HCT116 (cell line): ENCODE measurements at regions not wholly inside any gene's neighbourhood (a gene's known extent, or its start where the extent isn't known, plus 50 kb on each side); places are given as distances from the start of the nearest gene placed in this dataset.

ENCODE experiments used
- ATAC-seq: fragments of 200-7000 bp; cut with Tn5 transposase; 2 replicates; pipeline ENCODE4 v1.9.1; 2020; ENCODE audit warnings: mild to moderate bottlenecking, moderate library complexity
- BruUV-seq: library from RNA; stranded (reverse); fragments of 400-500 nt; replicated peaks from 2 replicates; lab custom pipeline; 2021; lab: Mats Ljungman, UMichigan
- CTCF ChIA-PET: fragments of 300-600 bp; sonication (Branson Sonifier 250); formaldehyde crosslinking; loops from one replicate; lab custom pipeline; 2021; ENCODE audit warnings: antibody characterized with exemption; lab: Charles Lee
- POLR2A ChIA-PET: fragments of 300-600, 350-600 bp; sonication (Branson Sonifier 250); formaldehyde crosslinking; loops from one replicate; lab custom pipeline; 2021; ENCODE audit warnings: antibody characterized with exemption; lab: Charles Lee
- RAD21 ChIA-PET, 2 experiments: fragments of 300-600 bp; sonication (Branson Sonifier 250); formaldehyde crosslinking; loops; one replicate each; lab custom pipeline; 2023; ENCODE audit warnings: low total read pairs in 2 of 2; ENCODE audit not compliant: uncharacterized antibody in 2 of 2, unreplicated experiment in 2 of 2, low non-redundant PET in 1 of 2; lab: Charles Lee
- DNase-seq: peaks from one replicate; pipeline ENCODE4 v3.0.0-alpha.2; 2010; ENCODE audit warnings: low read depth, low spot score
- H2AFZ ChIP-seq: fragments of 200-600 bp; shearing (Covaris generic), sonication (generic); 2 replicates; pipeline ENCODE4 v1.6.1; 2017; ENCODE audit warnings: low read depth, mixed run types, mixed read lengths, antibody characterized with exemption, low read length; ENCODE audit not compliant: poor library complexity, severe bottlenecking
- H3K27ac ChIP-seq: 2 replicates; pipeline ENCODE4 v1.5.1; 2012; ENCODE audit warnings: low read depth, low read length
- H3K27me3 ChIP-seq: fragments of 200-600 bp; sonication (generic); 2 replicates; pipeline ENCODE4 v1.6.1; 2016; ENCODE audit warnings: mixed run types, low read length, mixed read lengths; ENCODE audit not compliant: insufficient read depth
- H3K36me3 ChIP-seq, 2 experiments: fragments of 200-500 bp in 1 of 2; fragments of 200-600 bp in 1 of 2; sonication (Bioruptor generic) in 1 of 2; sonication (generic) in 1 of 2; 2 replicates each; pipeline versions ENCODE4 v1.5.1 to v1.6.1; 2014 to 2016; ENCODE audit warnings: low read length in 2 of 2, inconsistent platforms in 1 of 2, mixed read lengths in 1 of 2, mixed run types in 1 of 2; ENCODE audit not compliant: insufficient read depth in 2 of 2, control insufficient read depth in 1 of 2
- H3K4me1 ChIP-seq, 2 experiments: fragments of 200-600 bp in 1 of 2; sonication (generic) in 1 of 2; 2 replicates each; pipeline versions ENCODE4 v1.5.1 to v1.6.1; 2012 to 2017; ENCODE audit warnings: low read length in 2 of 2, inconsistent platforms in 1 of 2, mild to moderate bottlenecking in 1 of 2, mixed read lengths in 1 of 2, mixed run types in 1 of 2, moderate library complexity in 1 of 2; ENCODE audit not compliant: insufficient read depth in 2 of 2, control insufficient read depth in 1 of 2
- H3K4me2 ChIP-seq: fragments of 200-600 bp; sonication (generic); 2 replicates; pipeline ENCODE4 v1.6.1; 2017; ENCODE audit warnings: mixed run types, low read length, mixed read lengths
- H3K4me3 ChIP-seq, 2 experiments: fragments of 200-600 bp in 1 of 2; sonication (generic) in 1 of 2; replicated peaks in 1 of 2; 2 replicates each; pipeline ENCODE4 v1.5.1; 2011 to 2016; ENCODE audit warnings: low read length in 2 of 2, control low read depth in 1 of 2, low read depth in 1 of 2, mild to moderate bottlenecking in 1 of 2, mixed read lengths in 1 of 2, mixed run types in 1 of 2
- H3K79me2 ChIP-seq: fragments of 200-600 bp; sonication (generic); 2 replicates; pipeline ENCODE4 v1.6.1; 2017; ENCODE audit warnings: mild to moderate bottlenecking, mixed run types, low read length, moderate library complexity, mixed read lengths; ENCODE audit not compliant: insufficient read depth
- H3K9ac ChIP-seq: fragments of 200-600 bp; sonication (generic); 2 replicates; pipeline ENCODE4 v1.6.1; 2016; ENCODE audit warnings: low read length, mixed read lengths
- H3K9me2 ChIP-seq: fragments of 200-600 bp; sonication (generic), shearing (Covaris generic); 2 replicates; pipeline ENCODE4 v1.6.1; 2017; ENCODE audit warnings: mixed run types, mild to moderate bottlenecking, moderate library complexity; ENCODE audit not compliant: insufficient read depth
- H3K9me3 ChIP-seq, 2 experiments: fragments of 200-500 bp in 1 of 2; fragments of 200-600 bp in 1 of 2; sonication (Bioruptor generic) in 1 of 2; sonication (generic) in 1 of 2; 2 replicates each; pipeline ENCODE4 v1.6.1; 2014 to 2017; ENCODE audit warnings: low read length in 2 of 2, mixed read lengths in 2 of 2, inconsistent platforms in 1 of 2, low read depth in 1 of 2, mild to moderate bottlenecking in 1 of 2, mixed run types in 1 of 2, moderate library complexity in 1 of 2; ENCODE audit not compliant: control insufficient read depth in 1 of 2, insufficient read depth in 1 of 2
- H4K20me1 ChIP-seq: fragments of 200-600 bp; sonication (generic), shearing (Covaris generic); 2 replicates; pipeline ENCODE4 v1.6.1; 2017; ENCODE audit warnings: mixed run types, mild to moderate bottlenecking, moderate library complexity; ENCODE audit not compliant: insufficient read depth
- CEBPB ChIP-seq: IDR thresholded peaks from 2 replicates; pipeline ENCODE4 v1.6.1; 2012; ENCODE audit warnings: low read depth
- EGR1 ChIP-seq: IDR thresholded peaks from 2 replicates; pipeline ENCODE4 v1.6.1; 2012; ENCODE audit warnings: low read depth
- EZH2phosphoT487 ChIP-seq: fragments of 200-600 bp; IDR thresholded peaks from 2 replicates; pipeline ENCODE4 v1.6.1; 2018; ENCODE audit warnings: antibody characterized with exemption, borderline replicate concordance
- FOSL1 ChIP-seq: IDR thresholded peaks from 2 replicates; pipeline ENCODE4 v1.6.1; 2012; ENCODE audit warnings: low read depth
- JUND ChIP-seq: IDR thresholded peaks from 2 replicates; pipeline ENCODE4 v1.6.1; 2012
- POLR2A ChIP-seq: IDR thresholded peaks from 2 replicates; pipeline ENCODE4 v1.7.0; 2011; ENCODE audit warnings: borderline replicate concordance; ENCODE audit not compliant: insufficient read depth, insufficient read length; ENCODE audit errors: extremely low read depth
- POLR2AphosphoS5 ChIP-seq: IDR thresholded peaks from 2 replicates; pipeline ENCODE4 v1.6.1; 2011; ENCODE audit warnings: mild to moderate bottlenecking, low read depth, low read length, moderate library complexity
- RAD21 ChIP-seq: IDR thresholded peaks from 2 replicates; pipeline ENCODE4 v1.6.1; 2012; ENCODE audit warnings: low read depth, mild to moderate bottlenecking
- SP1 ChIP-seq: IDR thresholded peaks from 2 replicates; pipeline ENCODE4 v1.6.1; 2012; ENCODE audit warnings: low read depth
- SRF ChIP-seq: IDR thresholded peaks from 2 replicates; pipeline ENCODE4 v1.6.1; 2012; ENCODE audit warnings: low read depth
- TCF7L2 ChIP-seq: IDR thresholded peaks from 2 replicates; pipeline ENCODE4 v1.7.0; 2011; ENCODE audit warnings: borderline replicate concordance, inconsistent platforms; ENCODE audit not compliant: insufficient read depth, insufficient read length; ENCODE audit errors: extremely low read depth
- ZNF274 ChIP-seq: fragments of 200-500 bp; sonication (Bioruptor generic); IDR thresholded peaks from 2 replicates; pipeline ENCODE4 v1.6.1; 2014; ENCODE audit warnings: mild to moderate bottlenecking, low read depth, low read length, inconsistent platforms
- intact Hi-C: fragments of 100-400 bp; cut with micrococcal nuclease; formaldehyde crosslinking; loops from 2 replicates; pipeline ENCODE4 v1.10.0; 2022
- TF ChIP-seq, protein P1 (sequence below): IDR thresholded peaks from 2 replicates; pipeline ENCODE4 v1.6.1; 2011; ENCODE audit warnings: mild to moderate bottlenecking, low read length, moderate library complexity; ENCODE audit not compliant: insufficient replicate concordance; ENCODE audit errors: extremely low read depth
- TF ChIP-seq, protein P2 (sequence below), 3 experiments: fragments of 200-600 bp in 1 of 3; sonication (generic) in 1 of 3; IDR thresholded peaks in 2 of 3; conservative IDR thresholded peaks in 1 of 3; 2 replicates each; pipeline ENCODE4 v1.5.1; 2012 to 2017; ENCODE audit warnings: low read depth in 2 of 3, low read length in 2 of 3, antibody characterized with exemption in 1 of 3, borderline replicate concordance in 1 of 3, control low read depth in 1 of 3, mild to moderate bottlenecking in 1 of 3, mixed read lengths in 1 of 3, mixed run types in 1 of 3, moderate library complexity in 1 of 3; ENCODE audit not compliant: insufficient read depth in 1 of 3
- TF ChIP-seq, protein P3 (sequence below): IDR thresholded peaks from 2 replicates; pipeline ENCODE4 v1.6.1; 2012
- TF ChIP-seq, protein P4 (sequence below): IDR thresholded peaks from 2 replicates; pipeline ENCODE4 v1.6.1; 2012; ENCODE audit warnings: low read depth

DNA sequence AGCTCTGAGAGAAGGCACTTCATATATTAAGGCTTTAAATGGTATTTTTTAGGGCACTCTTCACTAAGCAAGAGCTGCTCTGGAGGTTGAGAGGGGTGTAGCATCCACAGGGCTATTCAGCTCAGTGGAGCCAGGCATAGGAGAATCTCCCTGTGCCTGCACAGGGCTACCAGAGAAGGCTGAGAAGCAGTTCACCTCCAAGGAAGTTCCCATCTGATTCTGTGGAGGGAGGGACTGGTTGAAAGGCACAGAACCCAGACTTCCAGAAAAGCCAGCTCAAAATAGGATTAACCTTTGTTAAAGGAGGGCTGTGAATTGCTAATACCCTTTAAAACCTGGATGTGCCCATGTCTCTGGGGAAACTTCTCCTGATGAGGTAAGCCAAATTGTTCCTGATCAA is 304.5 kb downstream of the TTLL7 start:
- ATAC-seq = no peak

More for the DNA sequence above, 304.5 kb downstream of the TTLL7 start:
- no peak overlapping the region for H2AFZ ChIP-seq
- POLR2A ChIA-PET = no interaction called here
- no TSS peak for BruUV-seq
- CTCF ChIA-PET = no interaction called here
- H3K9me2 ChIP-seq = no peaks in the 10 kb centered on the region
- RAD21 ChIA-PET = no interaction called here
- H3K4me2 ChIP-seq = no peak overlapping the region
- H3K27ac ChIP-seq = no peak overlapping the region
- no peaks in the 10 kb centered on the region for H3K79me2 ChIP-seq
- no peaks in the 10 kb centered on the region for H3K9me3 ChIP-seq
- no peaks in the 10 kb centered on the region for H3K36me3 ChIP-seq
- intact Hi-C loops = no loop called here
- DNase-seq = no peak
- H3K4me1 ChIP-seq = no peaks in the 10 kb centered on the region
- no peak overlapping the region for H3K4me3 ChIP-seq
- H3K9ac ChIP-seq = no peak overlapping the region
- no peaks in the 10 kb centered on the region for H4K20me1 ChIP-seq
- peaks cover 11% of the 10 kb centered on the region for H3K27me3 ChIP-seq
- TF ChIP-seq SRF (no peak), ZNF274 (no peak), EZH2phosphoT487 (no peak), JUND (no peak), SP1 (no peak), FOSL1 (no peak), RAD21 (no peak), TCF7L2 (no peak), CEBPB (no peak), POLR2AphosphoS5 (no peak), POLR2A (no peak), EGR1 (no peak)
- TF ChIP-seq, protein P1, sequence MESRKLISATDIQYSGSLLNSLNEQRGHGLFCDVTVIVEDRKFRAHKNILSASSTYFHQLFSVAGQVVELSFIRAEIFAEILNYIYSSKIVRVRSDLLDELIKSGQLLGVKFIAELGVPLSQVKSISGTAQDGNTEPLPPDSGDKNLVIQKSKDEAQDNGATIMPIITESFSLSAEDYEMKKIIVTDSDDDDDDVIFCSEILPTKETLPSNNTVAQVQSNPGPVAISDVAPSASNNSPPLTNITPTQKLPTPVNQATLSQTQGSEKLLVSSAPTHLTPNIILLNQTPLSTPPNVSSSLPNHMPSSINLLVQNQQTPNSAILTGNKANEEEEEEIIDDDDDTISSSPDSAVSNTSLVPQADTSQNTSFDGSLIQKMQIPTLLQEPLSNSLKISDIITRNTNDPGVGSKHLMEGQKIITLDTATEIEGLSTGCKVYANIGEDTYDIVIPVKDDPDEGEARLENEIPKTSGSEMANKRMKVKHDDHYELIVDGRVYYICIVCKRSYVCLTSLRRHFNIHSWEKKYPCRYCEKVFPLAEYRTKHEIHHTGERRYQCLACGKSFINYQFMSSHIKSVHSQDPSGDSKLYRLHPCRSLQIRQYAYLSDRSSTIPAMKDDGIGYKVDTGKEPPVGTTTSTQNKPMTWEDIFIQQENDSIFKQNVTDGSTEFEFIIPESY = no peak
- TF ChIP-seq, protein P2, sequence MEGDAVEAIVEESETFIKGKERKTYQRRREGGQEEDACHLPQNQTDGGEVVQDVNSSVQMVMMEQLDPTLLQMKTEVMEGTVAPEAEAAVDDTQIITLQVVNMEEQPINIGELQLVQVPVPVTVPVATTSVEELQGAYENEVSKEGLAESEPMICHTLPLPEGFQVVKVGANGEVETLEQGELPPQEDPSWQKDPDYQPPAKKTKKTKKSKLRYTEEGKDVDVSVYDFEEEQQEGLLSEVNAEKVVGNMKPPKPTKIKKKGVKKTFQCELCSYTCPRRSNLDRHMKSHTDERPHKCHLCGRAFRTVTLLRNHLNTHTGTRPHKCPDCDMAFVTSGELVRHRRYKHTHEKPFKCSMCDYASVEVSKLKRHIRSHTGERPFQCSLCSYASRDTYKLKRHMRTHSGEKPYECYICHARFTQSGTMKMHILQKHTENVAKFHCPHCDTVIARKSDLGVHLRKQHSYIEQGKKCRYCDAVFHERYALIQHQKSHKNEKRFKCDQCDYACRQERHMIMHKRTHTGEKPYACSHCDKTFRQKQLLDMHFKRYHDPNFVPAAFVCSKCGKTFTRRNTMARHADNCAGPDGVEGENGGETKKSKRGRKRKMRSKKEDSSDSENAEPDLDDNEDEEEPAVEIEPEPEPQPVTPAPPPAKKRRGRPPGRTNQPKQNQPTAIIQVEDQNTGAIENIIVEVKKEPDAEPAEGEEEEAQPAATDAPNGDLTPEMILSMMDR (IDR thresholded peaks at IDR 0.05 in 2 of 3, conservative IDR thresholded peaks at IDR 0.05 in 1 of 3; ENCODE audit: borderline replicate concordance in 1 of 3, insufficient read depth in 1 of 3, low read depth in 2 of 3, low read length in 2 of 3) = no peak
- TF ChIP-seq, protein P3, sequence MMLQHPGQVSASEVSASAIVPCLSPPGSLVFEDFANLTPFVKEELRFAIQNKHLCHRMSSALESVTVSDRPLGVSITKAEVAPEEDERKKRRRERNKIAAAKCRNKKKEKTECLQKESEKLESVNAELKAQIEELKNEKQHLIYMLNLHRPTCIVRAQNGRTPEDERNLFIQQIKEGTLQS = no peak
- TF ChIP-seq, protein P4, sequence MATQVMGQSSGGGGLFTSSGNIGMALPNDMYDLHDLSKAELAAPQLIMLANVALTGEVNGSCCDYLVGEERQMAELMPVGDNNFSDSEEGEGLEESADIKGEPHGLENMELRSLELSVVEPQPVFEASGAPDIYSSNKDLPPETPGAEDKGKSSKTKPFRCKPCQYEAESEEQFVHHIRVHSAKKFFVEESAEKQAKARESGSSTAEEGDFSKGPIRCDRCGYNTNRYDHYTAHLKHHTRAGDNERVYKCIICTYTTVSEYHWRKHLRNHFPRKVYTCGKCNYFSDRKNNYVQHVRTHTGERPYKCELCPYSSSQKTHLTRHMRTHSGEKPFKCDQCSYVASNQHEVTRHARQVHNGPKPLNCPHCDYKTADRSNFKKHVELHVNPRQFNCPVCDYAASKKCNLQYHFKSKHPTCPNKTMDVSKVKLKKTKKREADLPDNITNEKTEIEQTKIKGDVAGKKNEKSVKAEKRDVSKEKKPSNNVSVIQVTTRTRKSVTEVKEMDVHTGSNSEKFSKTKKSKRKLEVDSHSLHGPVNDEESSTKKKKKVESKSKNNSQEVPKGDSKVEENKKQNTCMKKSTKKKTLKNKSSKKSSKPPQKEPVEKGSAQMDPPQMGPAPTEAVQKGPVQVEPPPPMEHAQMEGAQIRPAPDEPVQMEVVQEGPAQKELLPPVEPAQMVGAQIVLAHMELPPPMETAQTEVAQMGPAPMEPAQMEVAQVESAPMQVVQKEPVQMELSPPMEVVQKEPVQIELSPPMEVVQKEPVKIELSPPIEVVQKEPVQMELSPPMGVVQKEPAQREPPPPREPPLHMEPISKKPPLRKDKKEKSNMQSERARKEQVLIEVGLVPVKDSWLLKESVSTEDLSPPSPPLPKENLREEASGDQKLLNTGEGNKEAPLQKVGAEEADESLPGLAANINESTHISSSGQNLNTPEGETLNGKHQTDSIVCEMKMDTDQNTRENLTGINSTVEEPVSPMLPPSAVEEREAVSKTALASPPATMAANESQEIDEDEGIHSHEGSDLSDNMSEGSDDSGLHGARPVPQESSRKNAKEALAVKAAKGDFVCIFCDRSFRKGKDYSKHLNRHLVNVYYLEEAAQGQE = no peak
